H54 (cell line): ENCODE measurements at regions not wholly inside any gene's neighbourhood (a gene's known extent, or its start where the extent isn't known, plus 50 kb on each side); places are given as distances from the start of the nearest gene placed in this dataset.

ENCODE experiments used
- DNase-seq: peaks from one replicate; pipeline ENCODE4 v3.0.0; 2011; ENCODE audit warnings: low spot score, mixed read lengths; ENCODE audit not compliant: insufficient read length
- FAIRE-seq: peaks from 3 replicates; lab custom pipeline; 2011; peaks lifted over from hg19 to GRCh38; lab: Jason Lieb, UNC
- POLR2A ChIP-seq: IDR thresholded peaks from 2 replicates; pipeline ENCODE4 v1.6.1; 2011; ENCODE audit warnings: low read depth, mild to moderate bottlenecking, low read length

- no peak for DNase-seq
- no peak for FAIRE-seq
- TF ChIP-seq POLR2A, result no peak
Observed at GRCh38 chr3:186487819-186488218, 56.4 kb downstream of the CRYGS start.

DNA sequence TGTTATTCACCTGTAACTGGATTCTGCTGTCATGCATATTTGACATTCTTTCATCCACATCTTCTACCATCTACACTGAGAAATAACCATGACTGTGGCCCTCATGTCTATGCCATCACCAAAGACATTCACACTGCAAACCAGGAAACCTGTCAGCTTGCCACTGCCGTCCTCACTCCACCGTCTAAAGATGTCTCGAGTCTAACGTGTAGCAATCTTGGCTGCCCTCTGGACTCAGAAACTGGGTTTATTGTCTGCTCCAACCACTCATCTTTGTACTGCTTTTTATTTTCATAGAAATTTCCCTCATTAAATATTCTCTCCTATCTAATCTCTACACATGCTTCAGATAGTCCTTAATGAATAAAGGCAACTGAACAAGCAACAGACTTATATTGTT is 57.1 kb downstream of the CRYGS start:
- TF ChIP-seq POLR2A, result no peak
- DNase-seq (no peak), FAIRE-seq (no peak)

DNA sequence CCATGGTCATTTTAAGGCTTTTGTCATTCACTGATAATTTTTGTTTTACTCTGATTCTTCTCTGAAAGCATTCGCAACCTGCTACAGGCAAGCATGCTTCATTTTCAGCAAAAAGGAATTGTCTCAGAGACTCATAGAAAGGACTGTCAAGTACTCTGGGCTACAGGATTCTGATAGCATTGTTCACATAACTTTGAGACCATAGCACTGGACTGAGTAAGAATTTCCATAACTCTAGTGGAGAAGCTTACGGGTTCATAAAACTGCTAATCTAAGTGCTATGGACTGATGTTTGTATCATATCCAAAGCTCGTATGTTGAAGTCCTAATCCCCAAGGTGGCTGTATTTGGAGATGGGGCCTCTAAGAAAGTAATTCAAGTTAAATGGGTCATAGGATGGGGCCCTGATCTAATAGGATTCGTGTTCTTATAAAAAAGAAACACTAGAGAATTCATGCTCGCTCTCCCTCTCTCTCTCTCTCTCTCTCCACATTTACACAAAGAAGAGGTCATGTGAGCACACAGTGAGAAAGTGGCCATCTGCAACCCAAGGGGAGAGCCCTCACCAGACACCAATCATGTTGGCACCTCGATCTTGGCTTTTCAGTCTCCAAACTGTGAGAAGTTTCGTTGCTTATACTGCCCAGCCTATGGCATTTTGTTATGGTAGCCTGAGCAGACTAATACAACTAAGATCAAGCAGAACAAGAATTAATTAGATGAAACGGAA is 60.4 kb downstream of the CRYGS start:
- FAIRE-seq (no peak), DNase-seq (no peak)
- no peak for TF ChIP-seq POLR2A

DNA sequence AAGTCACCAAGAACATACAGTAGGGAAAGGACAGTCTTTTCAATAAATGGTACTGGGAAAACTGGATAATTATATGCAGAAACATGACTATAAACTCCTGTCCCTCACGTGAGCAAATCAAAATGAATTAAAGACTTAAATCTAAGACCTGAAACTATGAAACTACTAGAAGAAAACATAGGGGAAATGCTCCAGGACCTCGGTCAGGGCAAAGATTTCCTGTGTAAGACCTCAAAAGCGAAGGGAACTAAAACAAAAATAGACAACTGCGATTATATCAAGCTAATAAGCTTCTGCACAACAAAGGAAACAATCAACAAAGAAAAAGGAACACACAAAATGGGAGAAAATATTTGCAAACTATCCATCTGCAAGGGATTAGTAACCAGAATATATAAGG is 62.7 kb downstream of the CRYGS start:
- no peak for TF ChIP-seq POLR2A
- no peak for FAIRE-seq
- no peak for DNase-seq

DNA sequence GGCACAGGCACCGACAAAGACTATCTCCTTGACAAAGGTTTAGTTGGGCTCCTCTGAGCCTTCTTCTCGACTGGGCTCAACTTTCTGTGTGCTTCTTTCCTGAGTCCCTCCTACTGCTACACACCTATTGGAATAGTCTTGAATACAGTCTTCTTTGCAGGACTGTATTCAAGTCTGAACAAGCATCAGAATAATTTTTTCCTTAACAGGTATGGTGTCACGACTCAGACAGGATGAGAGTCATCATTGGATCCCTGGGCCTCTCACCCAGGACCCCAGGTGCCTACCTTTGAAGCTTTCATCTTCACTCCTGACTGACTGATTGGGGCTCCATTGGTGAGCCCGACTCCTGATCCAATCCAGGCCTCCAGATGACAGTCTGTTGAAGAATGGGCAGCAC is 66.3 kb downstream of the CRYGS start:
- DNase-seq, result no peak
- no peak for FAIRE-seq
- TF ChIP-seq POLR2A, result no peak

- FAIRE-seq, result no peak
- DNase-seq, result no peak
- TF ChIP-seq POLR2A, result no peak
Observed at GRCh38 chr3:186477033-186477432, 67.1 kb downstream of the CRYGS start.

DNA sequence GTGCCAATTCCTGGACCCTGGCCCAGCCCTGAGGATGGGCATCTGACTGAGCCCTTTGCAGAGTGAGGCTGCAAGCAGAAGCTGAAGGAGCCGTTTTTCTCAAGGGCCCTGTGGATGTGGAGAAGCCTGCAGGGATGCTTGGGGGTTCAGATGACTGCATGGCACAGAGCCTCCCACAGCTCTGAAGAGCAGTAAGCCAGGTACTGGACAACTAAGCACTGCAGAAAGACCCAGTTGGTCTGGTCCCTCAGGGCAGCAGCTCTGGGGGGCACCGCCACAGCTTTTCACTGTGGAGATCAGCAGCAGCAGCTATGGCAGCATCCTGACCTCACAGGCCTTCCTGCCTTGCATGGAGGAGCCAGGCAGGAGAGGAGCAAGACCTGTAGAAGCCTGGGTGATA is 67.6 kb downstream of the CRYGS start:
- DNase-seq, result no peak
- FAIRE-seq, result no peak
- no peak for TF ChIP-seq POLR2A

GRCh38 chr3:186476044-186476468 is 68.1 kb downstream of the CRYGS start:
- TF ChIP-seq POLR2A, result no peak
- FAIRE-seq (no peak), DNase-seq (no peak)

DNA sequence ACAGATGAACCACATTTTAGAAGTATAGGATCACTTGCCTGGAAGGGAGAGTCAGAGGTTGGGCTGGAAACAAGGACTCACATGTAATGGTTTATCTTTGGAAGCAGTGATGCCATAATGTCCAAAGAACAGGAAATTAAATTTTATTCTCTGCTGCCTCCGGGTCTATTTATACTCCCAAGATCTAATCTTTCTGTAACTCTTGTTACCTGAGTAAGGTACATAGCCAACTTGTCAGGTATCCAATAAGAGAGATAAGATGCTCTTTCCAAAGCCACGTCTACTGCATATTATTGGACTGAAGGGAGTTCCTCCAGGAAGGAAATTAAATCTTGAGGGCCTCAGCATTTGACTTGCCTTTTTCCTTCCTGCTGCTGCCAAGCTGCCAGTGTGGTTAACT is 71.0 kb downstream of the CRYGS start:
- TF ChIP-seq POLR2A, result no peak
- FAIRE-seq, result no peak

GRCh38 chr3:186472456-186473008 is 71.6 kb downstream of the CRYGS start:
- FAIRE-seq (no peak), DNase-seq (no peak)
- TF ChIP-seq POLR2A, result no peak

More for the DNA sequence above, 71.0 kb downstream of the CRYGS start:
- no peak for DNase-seq

DNA sequence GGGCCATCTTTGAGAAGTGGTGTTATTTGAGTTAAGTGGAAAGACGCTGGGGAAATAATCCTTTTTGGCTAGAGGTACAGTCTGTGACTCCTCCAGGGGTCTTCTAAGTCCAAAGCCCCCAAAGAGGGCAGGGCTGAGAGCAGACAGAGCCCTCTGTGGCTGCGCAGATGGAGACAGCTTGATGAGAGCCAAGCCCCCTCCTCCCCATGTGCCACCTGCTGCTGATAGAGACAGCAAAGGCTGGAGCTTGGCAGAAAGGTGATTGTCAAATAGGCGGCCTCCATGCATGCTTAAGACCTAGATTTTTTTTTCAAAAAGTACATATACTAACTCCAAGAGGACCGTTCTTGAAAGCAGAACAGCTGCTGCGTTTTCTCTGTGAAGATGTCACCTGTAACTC is 72.4 kb downstream of the CRYGS start:
- DNase-seq (no peak), FAIRE-seq (no peak)
- no peak for TF ChIP-seq POLR2A

DNA sequence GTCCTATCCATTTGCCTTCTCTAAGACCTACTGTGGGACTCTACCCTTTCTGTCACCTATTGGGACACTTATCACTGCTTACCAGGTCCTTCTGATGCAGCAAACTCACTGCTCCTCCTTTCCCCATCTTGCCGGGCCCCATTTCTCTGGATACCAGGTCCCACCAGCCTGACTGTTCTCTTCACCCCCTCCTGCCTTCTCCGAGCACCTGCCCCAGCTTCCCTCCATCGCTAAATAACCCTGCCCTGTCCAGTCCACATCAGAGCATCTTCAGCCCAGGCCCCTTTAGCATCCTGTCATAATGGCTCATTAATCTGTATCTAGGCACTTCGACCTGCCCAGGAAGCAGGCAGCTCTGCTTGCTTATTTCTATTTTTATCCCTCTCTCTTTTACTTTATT is 74.7 kb downstream of the CRYGS start:
- DNase-seq, result no peak
- TF ChIP-seq POLR2A, result no peak
- no peak for FAIRE-seq

GRCh38 chr3:186467969-186468368 is 76.2 kb downstream of the CRYGS start:
- DNase-seq (no peak), FAIRE-seq (no peak)
- no peak for TF ChIP-seq POLR2A

- no peak for DNase-seq
- no peak for FAIRE-seq
- TF ChIP-seq POLR2A, result no peak
Observed at GRCh38 chr3:186466391-186466974, 77.7 kb downstream of the CRYGS start.

DNA sequence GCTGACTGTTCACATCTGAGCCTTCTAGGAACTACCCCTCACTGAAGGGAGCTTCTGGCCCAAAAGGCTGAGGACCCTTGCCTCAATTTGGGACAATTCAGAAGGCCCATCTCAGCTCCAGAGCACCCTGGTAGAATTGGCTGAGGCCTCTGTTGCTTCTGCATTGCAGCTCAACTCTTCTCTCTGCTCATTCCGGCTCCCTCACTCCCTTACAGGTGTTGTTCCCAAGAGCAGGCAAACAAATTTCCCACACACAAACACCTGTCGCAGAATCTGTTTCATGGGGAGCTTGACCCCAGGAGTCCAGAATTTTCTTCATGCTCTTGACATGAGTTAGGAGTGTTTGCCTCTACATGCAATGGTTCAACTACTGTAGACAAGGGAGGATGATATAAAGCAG is 78.7 kb downstream of the CRYGS start:
- FAIRE-seq (no peak), DNase-seq (no peak)
- TF ChIP-seq POLR2A, result no peak
